Progenitor cell of endocrine pancreas (in vitro differentiated cells): ENCODE measurements at regions not wholly inside any gene's neighbourhood (a gene's known extent, or its start where the extent isn't known, plus 50 kb on each side); places are given as distances from the start of the nearest gene placed in this dataset.

Experiments
- DNase-seq: peaks from one replicate; pipeline ENCODE4 v3.0.0; 2021; ENCODE audit warnings: low spot score; ENCODE audit not compliant: unreplicated experiment
- H3K27ac Mint-ChIP-seq: 2 replicates; pipeline ENCODE4 v1.8.0; 2021; ENCODE audit warnings: mild to moderate bottlenecking, moderate library complexity, mixed read lengths
- H3K27me3 Mint-ChIP-seq: 2 replicates; pipeline ENCODE4 v1.8.0; 2021; ENCODE audit warnings: mixed read lengths
- H3K36me3 Mint-ChIP-seq: 2 replicates; pipeline ENCODE4 v1.8.0; 2022; ENCODE audit warnings: mixed read lengths; ENCODE audit not compliant: insufficient read depth
- H3K4me1 Mint-ChIP-seq: 2 replicates; pipeline ENCODE4 v1.8.0; 2021; ENCODE audit warnings: low read depth, mixed read lengths
- H3K4me3 Mint-ChIP-seq: 2 replicates; pipeline ENCODE4 v1.8.0; 2021; ENCODE audit warnings: low read depth, mild to moderate bottlenecking, moderate library complexity, mixed read lengths
- H3K9me3 Mint-ChIP-seq: 2 replicates; pipeline ENCODE4 v1.8.0; 2021; ENCODE audit warnings: low read depth, mixed read lengths
- TF ChIP-seq, protein P1 (sequence below): fragments of 200-600 bp; sonication (generic); IDR thresholded peaks from one replicate; pipeline ENCODE4 v1.5.0; 2021; ENCODE audit warnings: antibody characterized with exemption, mild to moderate bottlenecking; ENCODE audit not compliant: unreplicated experiment

DNA sequence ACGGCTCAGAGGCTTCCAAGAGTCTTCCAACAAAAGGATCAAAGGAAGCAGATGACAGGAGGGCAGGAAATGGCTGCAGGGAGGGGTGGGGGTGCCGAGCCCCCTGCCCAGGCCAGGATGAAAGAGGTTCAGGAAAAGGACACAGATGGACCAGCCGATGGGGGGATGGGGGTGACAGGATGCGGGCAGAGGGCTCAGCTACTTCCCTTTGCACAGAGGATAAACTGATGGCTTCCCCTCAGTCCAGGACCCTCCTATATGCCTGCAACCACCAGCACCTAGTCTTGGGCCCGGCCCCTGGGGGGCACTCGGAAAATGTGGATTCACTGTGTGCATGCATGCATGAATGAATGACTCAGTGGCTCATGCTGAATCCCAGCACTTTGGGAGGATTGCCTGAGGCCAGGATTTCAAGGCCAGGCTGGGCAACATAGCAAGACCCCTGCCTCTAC is 148.2 kb downstream of the C9orf50 start:
- H3K36me3 Mint-ChIP-seq: no peaks in the 10 kb centered on the region
- H3K4me1 Mint-ChIP-seq: peaks cover 22% of the 10 kb centered on the region
- no peak overlapping the region for H3K4me3 Mint-ChIP-seq
- no peak for DNase-seq
- H3K9me3 Mint-ChIP-seq: no peaks in the 10 kb centered on the region
- TF ChIP-seq, protein P1, sequence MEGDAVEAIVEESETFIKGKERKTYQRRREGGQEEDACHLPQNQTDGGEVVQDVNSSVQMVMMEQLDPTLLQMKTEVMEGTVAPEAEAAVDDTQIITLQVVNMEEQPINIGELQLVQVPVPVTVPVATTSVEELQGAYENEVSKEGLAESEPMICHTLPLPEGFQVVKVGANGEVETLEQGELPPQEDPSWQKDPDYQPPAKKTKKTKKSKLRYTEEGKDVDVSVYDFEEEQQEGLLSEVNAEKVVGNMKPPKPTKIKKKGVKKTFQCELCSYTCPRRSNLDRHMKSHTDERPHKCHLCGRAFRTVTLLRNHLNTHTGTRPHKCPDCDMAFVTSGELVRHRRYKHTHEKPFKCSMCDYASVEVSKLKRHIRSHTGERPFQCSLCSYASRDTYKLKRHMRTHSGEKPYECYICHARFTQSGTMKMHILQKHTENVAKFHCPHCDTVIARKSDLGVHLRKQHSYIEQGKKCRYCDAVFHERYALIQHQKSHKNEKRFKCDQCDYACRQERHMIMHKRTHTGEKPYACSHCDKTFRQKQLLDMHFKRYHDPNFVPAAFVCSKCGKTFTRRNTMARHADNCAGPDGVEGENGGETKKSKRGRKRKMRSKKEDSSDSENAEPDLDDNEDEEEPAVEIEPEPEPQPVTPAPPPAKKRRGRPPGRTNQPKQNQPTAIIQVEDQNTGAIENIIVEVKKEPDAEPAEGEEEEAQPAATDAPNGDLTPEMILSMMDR: no peak
- no peaks in the 10 kb centered on the region for H3K27me3 Mint-ChIP-seq
- no peak overlapping the region for H3K27ac Mint-ChIP-seq

DNA sequence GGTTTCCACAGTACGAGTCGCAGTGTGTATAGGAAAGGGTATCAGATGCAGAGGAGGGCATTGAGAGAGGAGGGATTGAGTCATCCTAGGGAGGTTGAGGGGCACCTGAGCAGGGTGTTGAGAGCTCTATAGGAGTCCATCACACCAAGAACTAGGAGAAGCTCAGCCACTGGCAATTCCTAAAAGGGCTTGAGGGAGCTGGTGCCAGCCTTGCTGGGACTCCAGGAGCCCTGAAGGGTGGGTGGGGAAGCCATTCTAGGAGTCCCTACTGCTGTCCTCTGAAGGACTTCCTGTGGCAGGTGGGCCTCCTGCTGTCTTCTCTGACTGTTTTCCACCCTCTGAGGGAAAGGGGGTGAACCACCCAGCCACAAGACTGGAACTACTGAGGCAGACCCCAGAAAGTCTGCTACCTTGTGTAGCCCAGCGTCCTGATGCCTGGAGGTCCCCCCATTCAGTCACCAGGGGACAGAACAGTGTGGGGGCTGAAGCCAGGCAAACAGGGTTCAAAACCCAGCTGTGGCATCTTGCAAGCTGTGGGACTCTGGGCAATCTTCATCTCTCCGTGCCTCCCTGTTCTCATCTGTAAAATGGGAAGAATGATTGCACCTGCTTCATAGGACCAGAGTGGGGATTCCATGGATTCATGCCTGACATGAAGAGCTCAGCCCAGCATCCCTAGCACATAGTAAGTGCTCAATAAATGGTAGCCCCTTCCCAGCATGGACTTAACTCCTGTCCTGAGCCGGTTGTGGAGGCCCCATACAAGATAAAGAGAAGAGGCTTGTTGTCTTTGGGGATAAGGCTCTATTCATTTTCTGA is 149.5 kb downstream of the C9orf50 start:
- H3K4me3 Mint-ChIP-seq: no peak overlapping the region
- DNase-seq: no peak
- no peak overlapping the region for H3K27ac Mint-ChIP-seq
- peaks cover 31% of the 10 kb centered on the region for H3K4me1 Mint-ChIP-seq
- no peaks in the 10 kb centered on the region for H3K27me3 Mint-ChIP-seq
- no peaks in the 10 kb centered on the region for H3K36me3 Mint-ChIP-seq
- H3K9me3 Mint-ChIP-seq: no peaks in the 10 kb centered on the region
- TF ChIP-seq, protein P1: no peak

DNA sequence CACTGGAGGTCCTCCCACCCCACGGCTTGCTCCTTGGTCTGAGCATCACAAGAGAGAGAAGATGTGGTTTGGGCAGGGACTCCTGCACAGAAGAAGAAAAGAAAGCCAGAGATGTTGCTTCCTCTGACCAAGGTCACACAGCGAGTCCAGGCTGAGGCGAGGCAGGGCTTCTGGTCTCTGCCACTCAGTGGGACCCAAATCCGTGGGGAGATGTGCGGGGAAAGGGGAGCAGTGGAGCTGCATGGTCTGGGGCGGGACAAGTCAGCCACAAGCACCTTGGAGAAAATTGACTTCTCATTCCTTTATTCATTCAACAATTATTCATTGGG is 150.9 kb downstream of the C9orf50 start:
- TF ChIP-seq, protein P1: no peak
- H3K4me1 Mint-ChIP-seq: peaks cover 38% of the 10 kb centered on the region
- no peak overlapping the region for H3K4me3 Mint-ChIP-seq
- no peaks in the 10 kb centered on the region for H3K36me3 Mint-ChIP-seq
- DNase-seq: no peak
- H3K9me3 Mint-ChIP-seq: no peaks in the 10 kb centered on the region
- H3K27ac Mint-ChIP-seq: peak overlapping the region; percentile 86
- H3K27me3 Mint-ChIP-seq: no peaks in the 10 kb centered on the region

DNA sequence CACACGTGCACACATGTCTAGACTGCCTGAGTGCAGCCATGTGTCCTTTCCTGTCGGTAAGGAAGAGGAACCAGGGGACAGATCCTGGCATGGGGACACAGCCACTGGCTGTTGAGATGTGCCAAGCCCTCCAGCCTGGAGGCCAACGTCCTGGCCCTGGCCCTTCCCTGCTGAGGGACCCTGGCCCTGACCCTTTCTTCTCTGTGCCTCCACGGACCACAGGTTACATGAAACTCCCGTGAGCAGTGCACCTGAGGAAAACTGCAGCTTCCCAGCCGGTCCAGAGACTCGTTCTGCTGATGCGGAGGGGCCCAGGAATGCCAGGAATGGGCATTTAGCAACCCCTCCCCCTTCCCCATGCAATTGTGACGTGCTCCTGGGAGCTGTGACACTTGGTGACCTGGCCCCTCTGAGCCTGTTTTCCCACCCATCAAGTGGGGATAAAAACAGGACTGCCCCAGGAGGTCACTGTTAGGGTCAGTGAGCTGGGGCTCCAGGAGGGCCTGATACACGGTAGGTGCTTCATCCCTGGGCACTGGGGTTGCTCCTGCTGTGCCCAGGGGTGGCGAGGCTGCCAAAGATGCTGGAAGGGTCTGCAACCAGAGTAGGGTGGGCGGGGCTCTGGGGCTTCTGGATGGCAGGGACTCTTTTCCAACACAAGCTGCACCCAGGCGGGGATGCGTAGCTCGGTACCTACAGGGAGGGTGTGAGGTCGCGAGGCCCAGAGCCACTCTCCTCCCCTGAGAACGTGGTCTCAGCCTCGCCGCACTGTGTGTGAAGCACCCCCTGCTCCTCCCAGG is 151.5 kb downstream of the C9orf50 start:
- Mint-ChIP-seq H3K36me3 (no peaks in the 10 kb centered on the region), H3K9me3 (no peaks in the 10 kb centered on the region), H3K4me1 (peaks cover 38% of the 10 kb centered on the region), H3K27ac (peak overlapping the region; percentile 86), H3K4me3 (no peak overlapping the region), H3K27me3 (no peaks in the 10 kb centered on the region)
- TF ChIP-seq, protein P1: no peak
- DNase-seq: peak; percentile 30

DNA sequence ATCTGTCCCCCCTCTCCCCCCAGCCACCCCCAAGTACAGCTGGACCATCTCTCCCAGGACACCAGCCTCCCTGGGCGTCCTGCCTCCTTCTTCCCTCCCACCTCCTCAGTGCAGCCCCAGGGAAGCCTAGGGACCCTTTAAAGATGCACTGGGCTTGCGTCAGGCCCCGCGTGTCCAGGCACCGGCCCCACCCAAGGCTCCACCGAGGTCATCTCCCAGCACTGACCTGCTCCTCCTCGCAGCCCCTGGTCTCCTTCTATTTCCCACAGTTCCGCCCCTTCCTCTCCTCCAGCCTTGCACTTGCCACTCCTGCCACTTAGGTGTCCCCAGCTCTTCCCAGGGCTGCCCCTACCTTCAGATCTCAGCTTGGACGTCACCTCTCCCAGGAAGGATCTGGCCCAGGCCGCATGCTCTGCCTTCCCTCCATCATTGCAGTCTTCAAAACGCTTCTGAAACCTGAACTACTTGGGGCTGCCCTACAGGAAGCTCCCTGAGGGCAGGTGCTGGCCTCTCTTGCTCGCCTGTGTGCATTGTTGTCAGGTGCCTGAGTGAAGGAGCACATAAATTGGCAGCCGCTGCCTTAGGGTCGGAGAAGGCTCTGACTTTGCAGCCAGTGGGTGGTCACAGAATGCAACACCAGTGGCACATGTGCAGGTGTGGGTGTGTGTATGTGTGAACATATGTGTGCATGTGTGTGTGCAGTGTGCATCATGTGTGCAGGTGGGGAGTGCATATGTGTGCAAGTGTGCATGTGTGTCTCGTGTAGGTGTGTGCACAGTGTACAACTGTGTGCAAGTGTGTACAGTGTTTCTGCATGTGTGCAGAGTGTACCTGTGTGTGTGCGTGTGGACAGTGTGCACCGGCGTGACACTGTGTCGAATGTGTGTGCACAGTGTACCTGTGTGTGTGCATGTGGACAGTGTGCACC is 152.9 kb downstream of the C9orf50 start:
- H3K27me3 Mint-ChIP-seq: no peaks in the 10 kb centered on the region
- H3K27ac Mint-ChIP-seq: peak overlapping the region; percentile 37
- H3K36me3 Mint-ChIP-seq: no peaks in the 10 kb centered on the region
- TF ChIP-seq, protein P1: no peak
- no peaks in the 10 kb centered on the region for H3K9me3 Mint-ChIP-seq
- DNase-seq: no peak
- no peak overlapping the region for H3K4me3 Mint-ChIP-seq
- H3K4me1 Mint-ChIP-seq: peaks cover 38% of the 10 kb centered on the region
